ENCODE measurements at regions not wholly inside any gene's neighbourhood (a gene's known extent, or its start where the extent isn't known, plus 50 kb on each side); places are given as distances from the start of the nearest gene placed in this dataset.

- H3K9me3 ChIP-seq, result no peaks in the 10 kb centered on the region
- intact Hi-C loops (cut with DNase I), result no loop called here
- H3K27ac ChIP-seq, result no peak overlapping the region
- DNase-seq, result no peak
- no peaks in the 10 kb centered on the region for H3K36me3 ChIP-seq
- no peak for TF ChIP-seq CTCF (IDR thresholded peaks at IDR 0.05)
- H3K27me3 ChIP-seq, result no peaks in the 10 kb centered on the region
- no peak overlapping the region for H3K4me3 ChIP-seq
- H3K9ac ChIP-seq (ENCODE audit: low read depth in 2 of 2, low read length in 2 of 2), result no peak overlapping the region
- no peaks in the 10 kb centered on the region for H3K4me1 ChIP-seq
Measured at GRCh38 chr13:70189981-70190380, 81.7 kb upstream of the KLHL1 start.

- H3K9ac ChIP-seq (ENCODE audit: low read depth in 2 of 2, low read length in 2 of 2), result no peak overlapping the region
- H3K4me3 ChIP-seq, result no peak overlapping the region
- no peaks in the 10 kb centered on the region for H3K27me3 ChIP-seq
- no peaks in the 10 kb centered on the region for H3K36me3 ChIP-seq
- no peaks in the 10 kb centered on the region for H3K4me1 ChIP-seq
- DNase-seq, result no peak
- H3K9me3 ChIP-seq, result no peaks in the 10 kb centered on the region
- TF ChIP-seq CTCF (IDR thresholded peaks at IDR 0.05), result no peak
- intact Hi-C loops (cut with DNase I), result no loop called here
- no peak overlapping the region for H3K27ac ChIP-seq
Measured at GRCh38 chr13:70188567-70188966, 80.3 kb upstream of the KLHL1 start.

DNA sequence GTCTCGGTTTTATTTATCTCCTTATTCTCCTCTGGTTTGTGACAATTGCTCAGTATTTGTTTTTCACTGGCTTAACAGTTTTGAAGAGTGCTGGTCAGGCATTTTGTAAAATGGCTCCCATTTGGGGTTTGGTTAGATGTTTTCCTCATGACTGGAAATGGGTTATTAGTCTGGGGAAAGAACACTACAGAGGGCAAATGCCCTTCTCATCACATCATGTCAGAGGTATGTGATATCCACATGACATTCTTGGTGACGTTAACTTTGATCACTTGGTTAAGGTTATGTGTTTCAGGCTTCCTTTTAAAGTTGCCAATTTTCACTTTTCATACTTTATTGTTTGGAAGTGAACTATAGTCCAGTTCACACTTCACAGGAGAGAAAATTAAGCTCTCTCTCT is 74.8 kb upstream of the KLHL1 start:
- Histone ChIP-seq H3K4me3 (no peak overlapping the region), H3K27me3 (no peaks in the 10 kb centered on the region), H3K36me3 (no peaks in the 10 kb centered on the region), H3K4me1 (no peaks in the 10 kb centered on the region), H3K9ac (ENCODE audit: low read depth in 2 of 2, low read length in 2 of 2) (no peak overlapping the region), H3K9me3 (no peaks in the 10 kb centered on the region), H3K27ac (no peak overlapping the region)
- intact Hi-C loops (cut with DNase I), result no loop called here
- TF ChIP-seq CTCF (IDR thresholded peaks at IDR 0.05), result no peak
- DNase-seq, result no peak

Measured in colonic mucosa (tissue), 4 donors.